GM23338 (cell line): ENCODE measurements at regions not wholly inside any gene's neighbourhood (a gene's known extent, or its start where the extent isn't known, plus 50 kb on each side); places are given as distances from the start of the nearest gene placed in this dataset.

ENCODE experiments used
- ATAC-seq: fragments of 200-7000 bp; cut with Tn5 transposase; 3 replicates; pipeline ENCODE4 v1.9.1; 2020
- DNase-seq: peaks from one replicate; pipeline ENCODE4 v3.0.0-alpha.2; 2015; ENCODE audit warnings: low spot score
- H2AFZ ChIP-seq: fragments of 200-600 bp; sonication (generic); 2 replicates; pipeline ENCODE4 v1.8.0; 2016; ENCODE audit warnings: antibody characterized with exemption, mild to moderate bottlenecking, moderate library complexity
- H3F3A ChIP-seq: fragments of 200-600 bp; sonication (generic); replicated peaks from 2 replicates; pipeline ENCODE4 v1.8.0; 2017; ENCODE audit warnings: antibody characterized with exemption, mixed run types, low read depth
- H3K27ac ChIP-seq: fragments of 200-600 bp; sonication (generic); 2 replicates; pipeline ENCODE4 v1.6.1; 2016; ENCODE audit warnings: low read depth
- H3K27me3 ChIP-seq: fragments of 200-600 bp; sonication (generic); 2 replicates; pipeline ENCODE4 v1.8.0; 2016; ENCODE audit warnings: mild to moderate bottlenecking, mixed run types, moderate library complexity; ENCODE audit not compliant: insufficient read depth
- H3K36me3 ChIP-seq: fragments of 200-600 bp; sonication (generic); 2 replicates; pipeline ENCODE4 v1.8.0; 2016; ENCODE audit warnings: mild to moderate bottlenecking; ENCODE audit not compliant: insufficient read depth
- H3K4me1 ChIP-seq: fragments of 200-600 bp; sonication (generic); 2 replicates; pipeline ENCODE4 v1.8.0; 2016; ENCODE audit warnings: mild to moderate bottlenecking, moderate library complexity; ENCODE audit not compliant: insufficient read depth
- H3K4me2 ChIP-seq: fragments of 200-600 bp; sonication (generic); 2 replicates; pipeline ENCODE4 v1.7.1; 2017; ENCODE audit warnings: mixed run types
- H3K4me3 ChIP-seq: fragments of 200-600 bp; sonication (generic); 2 replicates; pipeline ENCODE4 v1.6.1; 2016; ENCODE audit warnings: mixed run types
- H3K79me2 ChIP-seq: fragments of 200-600 bp; sonication (generic); replicated peaks from 2 replicates; pipeline ENCODE4 v1.8.0; 2017; ENCODE audit warnings: mild to moderate bottlenecking; ENCODE audit not compliant: insufficient read depth
- H3K9me2 ChIP-seq: fragments of 200-600 bp; sonication (generic); 2 replicates; pipeline ENCODE4 v1.8.0; 2017; ENCODE audit not compliant: insufficient read depth
- H4K20me1 ChIP-seq: fragments of 200-600 bp; sonication (generic); replicated peaks from 2 replicates; pipeline ENCODE4 v1.8.0; 2017; ENCODE audit warnings: mild to moderate bottlenecking; ENCODE audit not compliant: insufficient read depth
- H3K27ac Mint-ChIP-seq: 2 replicates; pipeline ENCODE4 v1.8.0; 2020; ENCODE audit warnings: inconsistent platforms, mild to moderate bottlenecking, moderate library complexity, mixed read lengths
- H3K27me3 Mint-ChIP-seq: 3 replicates; pipeline ENCODE4 v1.8.0; 2022; ENCODE audit warnings: low read depth, mild to moderate bottlenecking, moderate library complexity, mixed read lengths, inconsistent platforms; ENCODE audit not compliant: insufficient read depth, poor library complexity
- H3K36me3 Mint-ChIP-seq: 3 replicates; pipeline ENCODE4 v1.8.0; 2021; ENCODE audit warnings: low read depth, mild to moderate bottlenecking, inconsistent platforms, moderate library complexity, mixed read lengths
- H3K4me1 Mint-ChIP-seq: 3 replicates; pipeline ENCODE4 v1.8.0; 2020; ENCODE audit warnings: mild to moderate bottlenecking, inconsistent platforms, mixed read lengths
- H3K4me3 Mint-ChIP-seq: 3 replicates; pipeline ENCODE4 v1.8.0; 2021; ENCODE audit warnings: moderate library complexity, mild to moderate bottlenecking, inconsistent platforms, mixed read lengths
- H3K9me3 Mint-ChIP-seq: 3 replicates; pipeline ENCODE4 v1.8.0; 2020; ENCODE audit warnings: moderate library complexity, mild to moderate bottlenecking, inconsistent platforms, mixed read lengths
- CREB1 ChIP-seq: fragments of 250-450 bp; sonication (Bioruptor Pico); IDR thresholded peaks from 2 replicates; pipeline ENCODE4 v1.5.0; 2020; ENCODE audit warnings: low read depth, mild to moderate bottlenecking, moderate library complexity
- ETS1 ChIP-seq: IDR thresholded peaks from 2 replicates; pipeline ENCODE4 v1.6.1; 2016; ENCODE audit warnings: antibody characterized with exemption
- EZH2 ChIP-seq: fragments of 200-600 bp; sonication (generic); IDR thresholded peaks from one replicate; pipeline ENCODE4 v1.8.0; 2017; ENCODE audit warnings: antibody characterized with exemption, mild to moderate bottlenecking, low read depth; ENCODE audit not compliant: unreplicated experiment
- EZH2phosphoT487 ChIP-seq: fragments of 200-600 bp; sonication (generic); IDR thresholded peaks from one replicate; pipeline ENCODE4 v1.8.1; 2018; ENCODE audit warnings: antibody characterized with exemption; ENCODE audit not compliant: unreplicated experiment
- JUNB ChIP-seq: IDR thresholded peaks from one replicate; pipeline ENCODE4 v1.6.1; 2016; ENCODE audit warnings: antibody characterized with exemption; ENCODE audit not compliant: unreplicated experiment
- NANOG ChIP-seq: IDR thresholded peaks from 2 replicates; pipeline ENCODE4 v1.6.1; 2016; ENCODE audit warnings: antibody characterized with exemption, borderline replicate concordance
- POLR2AphosphoS5 ChIP-seq: IDR thresholded peaks from 2 replicates; pipeline ENCODE4 v1.6.1; 2016; ENCODE audit warnings: antibody characterized with exemption, low read depth
- STAT1 ChIP-seq: IDR thresholded peaks from one replicate; pipeline ENCODE4 v1.6.1; 2016; ENCODE audit warnings: antibody characterized with exemption; ENCODE audit not compliant: unreplicated experiment
- ZNF114 ChIP-seq: fragments of 250-450 bp; sonication (Bioruptor Pico); IDR thresholded peaks from 2 replicates; pipeline ENCODE4 v1.5.0; 2020; ENCODE audit warnings: mild to moderate bottlenecking, moderate library complexity
- ZNF331 ChIP-seq: fragments of 250-450 bp; sonication (Bioruptor Pico); IDR thresholded peaks from 2 replicates; pipeline ENCODE4 v1.5.0; 2020; ENCODE audit warnings: low read depth, mild to moderate bottlenecking, moderate library complexity
- ZNF462 ChIP-seq: fragments of 250-450 bp; sonication (Bioruptor Pico); IDR thresholded peaks from 2 replicates; pipeline ENCODE4 v1.5.0; 2020; ENCODE audit warnings: mild to moderate bottlenecking, moderate library complexity
- TF ChIP-seq, protein P1 (sequence below), 2 experiments: fragments of 200-600 bp in 1 of 2; sonication (generic) in 1 of 2; conservative IDR thresholded peaks; 2 replicates each; pipeline versions ENCODE4 v1.5.1 to v1.6.1; 2016 to 2017; ENCODE audit warnings: antibody characterized with exemption in 2 of 2, low read depth in 2 of 2, mild to moderate bottlenecking in 2 of 2, moderate library complexity in 1 of 2

GRCh38 chr1:71224741-71225377 is 144.0 kb upstream of the ZRANB2 start:
- H3K4me1 ChIP-seq, result peaks cover 16% of the 10 kb centered on the region; the same call in 1 of the 2 replicates
- no peaks in the 10 kb centered on the region for H3K79me2 ChIP-seq
- DNase-seq, result no peak
- H2AFZ ChIP-seq, result no peak overlapping the region
- Mint-ChIP-seq H3K27ac (no peak overlapping the region), H3K36me3 (no peaks in the 10 kb centered on the region), H3K4me3 (no peak overlapping the region), H3K9me3 (no peaks in the 10 kb centered on the region; the same call in 2 of the 3 replicates), H3K27me3 (no peaks in the 10 kb centered on the region), H3K4me1 (peaks cover 24% of the 10 kb centered on the region; the same call in 2 of the 3 replicates)
- H3K27ac ChIP-seq, result no peak overlapping the region
- H3K4me2 ChIP-seq, result no peak overlapping the region
- TF ChIP-seq ZNF462, result no peak
- TF ChIP-seq NANOG, result no peak
- TF ChIP-seq ETS1, result no peak
- TF ChIP-seq EZH2, result no peak
- no peak for TF ChIP-seq EZH2phosphoT487
- TF ChIP-seq, protein P1, sequence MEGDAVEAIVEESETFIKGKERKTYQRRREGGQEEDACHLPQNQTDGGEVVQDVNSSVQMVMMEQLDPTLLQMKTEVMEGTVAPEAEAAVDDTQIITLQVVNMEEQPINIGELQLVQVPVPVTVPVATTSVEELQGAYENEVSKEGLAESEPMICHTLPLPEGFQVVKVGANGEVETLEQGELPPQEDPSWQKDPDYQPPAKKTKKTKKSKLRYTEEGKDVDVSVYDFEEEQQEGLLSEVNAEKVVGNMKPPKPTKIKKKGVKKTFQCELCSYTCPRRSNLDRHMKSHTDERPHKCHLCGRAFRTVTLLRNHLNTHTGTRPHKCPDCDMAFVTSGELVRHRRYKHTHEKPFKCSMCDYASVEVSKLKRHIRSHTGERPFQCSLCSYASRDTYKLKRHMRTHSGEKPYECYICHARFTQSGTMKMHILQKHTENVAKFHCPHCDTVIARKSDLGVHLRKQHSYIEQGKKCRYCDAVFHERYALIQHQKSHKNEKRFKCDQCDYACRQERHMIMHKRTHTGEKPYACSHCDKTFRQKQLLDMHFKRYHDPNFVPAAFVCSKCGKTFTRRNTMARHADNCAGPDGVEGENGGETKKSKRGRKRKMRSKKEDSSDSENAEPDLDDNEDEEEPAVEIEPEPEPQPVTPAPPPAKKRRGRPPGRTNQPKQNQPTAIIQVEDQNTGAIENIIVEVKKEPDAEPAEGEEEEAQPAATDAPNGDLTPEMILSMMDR (conservative IDR thresholded peaks at IDR 0.05; ENCODE audit: low read depth in 2 of 2), result no peak
- no peak for TF ChIP-seq POLR2AphosphoS5
- TF ChIP-seq ZNF331 (CRISPR knock-in tag), result no peak
- no peak for TF ChIP-seq CREB1 (CRISPR knock-in tag)
- TF ChIP-seq JUNB, result no peak
- TF ChIP-seq STAT1, result no peak
- TF ChIP-seq ZNF114, result no peak
- no peaks in the 10 kb centered on the region for H3K27me3 ChIP-seq
- H3K36me3 ChIP-seq, result no peaks in the 10 kb centered on the region
- no peaks in the 10 kb centered on the region for H4K20me1 ChIP-seq
- no peaks in the 10 kb centered on the region for H3F3A ChIP-seq
- ATAC-seq, result no peak
- H3K9me2 ChIP-seq, result no peaks in the 10 kb centered on the region
- no peak overlapping the region for H3K4me3 ChIP-seq
